HCT116 (cell line): ENCODE measurements at regions not wholly inside any gene's neighbourhood (a gene's known extent, or its start where the extent isn't known, plus 50 kb on each side); places are given as distances from the start of the nearest gene placed in this dataset.

ENCODE experiments used
- ATAC-seq: fragments of 200-7000 bp; cut with Tn5 transposase; 2 replicates; pipeline ENCODE4 v1.9.1; 2020; ENCODE audit warnings: mild to moderate bottlenecking, moderate library complexity
- BruUV-seq: library from RNA; stranded (reverse); fragments of 400-500 nt; replicated peaks from 2 replicates; lab custom pipeline; 2021; lab: Mats Ljungman, UMichigan
- CTCF ChIA-PET: fragments of 300-600 bp; sonication (Branson Sonifier 250); formaldehyde crosslinking; loops from one replicate; lab custom pipeline; 2021; ENCODE audit warnings: antibody characterized with exemption; lab: Charles Lee
- POLR2A ChIA-PET: fragments of 300-600, 350-600 bp; sonication (Branson Sonifier 250); formaldehyde crosslinking; loops from one replicate; lab custom pipeline; 2021; ENCODE audit warnings: antibody characterized with exemption; lab: Charles Lee
- RAD21 ChIA-PET, 2 experiments: fragments of 300-600 bp; sonication (Branson Sonifier 250); formaldehyde crosslinking; loops; one replicate each; lab custom pipeline; 2023; ENCODE audit warnings: low total read pairs in 2 of 2; ENCODE audit not compliant: uncharacterized antibody in 2 of 2, unreplicated experiment in 2 of 2, low non-redundant PET in 1 of 2; lab: Charles Lee
- DNase-seq: peaks from one replicate; pipeline ENCODE4 v3.0.0-alpha.2; 2010; ENCODE audit warnings: low read depth, low spot score
- H2AFZ ChIP-seq: fragments of 200-600 bp; shearing (Covaris generic), sonication (generic); 2 replicates; pipeline ENCODE4 v1.6.1; 2017; ENCODE audit warnings: low read depth, mixed run types, mixed read lengths, antibody characterized with exemption, low read length; ENCODE audit not compliant: poor library complexity, severe bottlenecking
- H3K27ac ChIP-seq: 2 replicates; pipeline ENCODE4 v1.5.1; 2012; ENCODE audit warnings: low read depth, low read length
- H3K27me3 ChIP-seq: fragments of 200-600 bp; sonication (generic); 2 replicates; pipeline ENCODE4 v1.6.1; 2016; ENCODE audit warnings: mixed run types, low read length, mixed read lengths; ENCODE audit not compliant: insufficient read depth
- H3K36me3 ChIP-seq, 2 experiments: fragments of 200-500 bp in 1 of 2; fragments of 200-600 bp in 1 of 2; sonication (Bioruptor generic) in 1 of 2; sonication (generic) in 1 of 2; 2 replicates each; pipeline versions ENCODE4 v1.5.1 to v1.6.1; 2014 to 2016; ENCODE audit warnings: low read length in 2 of 2, inconsistent platforms in 1 of 2, mixed read lengths in 1 of 2, mixed run types in 1 of 2; ENCODE audit not compliant: insufficient read depth in 2 of 2, control insufficient read depth in 1 of 2
- H3K4me1 ChIP-seq, 2 experiments: fragments of 200-600 bp in 1 of 2; sonication (generic) in 1 of 2; 2 replicates each; pipeline versions ENCODE4 v1.5.1 to v1.6.1; 2012 to 2017; ENCODE audit warnings: low read length in 2 of 2, inconsistent platforms in 1 of 2, mild to moderate bottlenecking in 1 of 2, mixed read lengths in 1 of 2, mixed run types in 1 of 2, moderate library complexity in 1 of 2; ENCODE audit not compliant: insufficient read depth in 2 of 2, control insufficient read depth in 1 of 2
- H3K4me2 ChIP-seq: fragments of 200-600 bp; sonication (generic); 2 replicates; pipeline ENCODE4 v1.6.1; 2017; ENCODE audit warnings: mixed run types, low read length, mixed read lengths
- H3K4me3 ChIP-seq, 2 experiments: fragments of 200-600 bp in 1 of 2; sonication (generic) in 1 of 2; replicated peaks in 1 of 2; 2 replicates each; pipeline ENCODE4 v1.5.1; 2011 to 2016; ENCODE audit warnings: low read length in 2 of 2, control low read depth in 1 of 2, low read depth in 1 of 2, mild to moderate bottlenecking in 1 of 2, mixed read lengths in 1 of 2, mixed run types in 1 of 2
- H3K79me2 ChIP-seq: fragments of 200-600 bp; sonication (generic); 2 replicates; pipeline ENCODE4 v1.6.1; 2017; ENCODE audit warnings: mild to moderate bottlenecking, mixed run types, low read length, moderate library complexity, mixed read lengths; ENCODE audit not compliant: insufficient read depth
- H3K9ac ChIP-seq: fragments of 200-600 bp; sonication (generic); 2 replicates; pipeline ENCODE4 v1.6.1; 2016; ENCODE audit warnings: low read length, mixed read lengths
- H3K9me2 ChIP-seq: fragments of 200-600 bp; sonication (generic), shearing (Covaris generic); 2 replicates; pipeline ENCODE4 v1.6.1; 2017; ENCODE audit warnings: mixed run types, mild to moderate bottlenecking, moderate library complexity; ENCODE audit not compliant: insufficient read depth
- H3K9me3 ChIP-seq, 2 experiments: fragments of 200-500 bp in 1 of 2; fragments of 200-600 bp in 1 of 2; sonication (Bioruptor generic) in 1 of 2; sonication (generic) in 1 of 2; 2 replicates each; pipeline ENCODE4 v1.6.1; 2014 to 2017; ENCODE audit warnings: low read length in 2 of 2, mixed read lengths in 2 of 2, inconsistent platforms in 1 of 2, low read depth in 1 of 2, mild to moderate bottlenecking in 1 of 2, mixed run types in 1 of 2, moderate library complexity in 1 of 2; ENCODE audit not compliant: control insufficient read depth in 1 of 2, insufficient read depth in 1 of 2
- H4K20me1 ChIP-seq: fragments of 200-600 bp; sonication (generic), shearing (Covaris generic); 2 replicates; pipeline ENCODE4 v1.6.1; 2017; ENCODE audit warnings: mixed run types, mild to moderate bottlenecking, moderate library complexity; ENCODE audit not compliant: insufficient read depth
- CBX3 ChIP-seq: IDR thresholded peaks from 2 replicates; pipeline ENCODE4 v1.6.1; 2012; ENCODE audit warnings: low read depth
- CEBPB ChIP-seq: IDR thresholded peaks from 2 replicates; pipeline ENCODE4 v1.6.1; 2012; ENCODE audit warnings: low read depth
- EGR1 ChIP-seq: IDR thresholded peaks from 2 replicates; pipeline ENCODE4 v1.6.1; 2012; ENCODE audit warnings: low read depth
- ELF1 ChIP-seq: IDR thresholded peaks from 2 replicates; pipeline ENCODE4 v1.6.1; 2012; ENCODE audit warnings: low read depth, borderline replicate concordance
- EZH2 ChIP-seq: fragments of 200-600 bp; sonication (generic); IDR thresholded peaks from 2 replicates; pipeline ENCODE4 v1.6.1; 2017; ENCODE audit warnings: antibody characterized with exemption, mixed run types
- EZH2phosphoT487 ChIP-seq: fragments of 200-600 bp; IDR thresholded peaks from 2 replicates; pipeline ENCODE4 v1.6.1; 2018; ENCODE audit warnings: antibody characterized with exemption, borderline replicate concordance
- POLR2A ChIP-seq: IDR thresholded peaks from 2 replicates; pipeline ENCODE4 v1.7.0; 2011; ENCODE audit warnings: borderline replicate concordance; ENCODE audit not compliant: insufficient read depth, insufficient read length; ENCODE audit errors: extremely low read depth
- SP1 ChIP-seq: IDR thresholded peaks from 2 replicates; pipeline ENCODE4 v1.6.1; 2012; ENCODE audit warnings: low read depth
- YY1 ChIP-seq: IDR thresholded peaks from 2 replicates; pipeline ENCODE4 v1.6.1; 2011; ENCODE audit warnings: low read length, low read depth, moderate library complexity, mild to moderate bottlenecking; ENCODE audit not compliant: insufficient replicate concordance; ENCODE audit errors: extremely low read depth
- intact Hi-C: fragments of 100-400 bp; cut with micrococcal nuclease; formaldehyde crosslinking; loops from 2 replicates; pipeline ENCODE4 v1.10.0; 2022
- TF ChIP-seq, protein P1 (sequence below), 3 experiments: fragments of 200-600 bp in 1 of 3; sonication (generic) in 1 of 3; IDR thresholded peaks in 2 of 3; conservative IDR thresholded peaks in 1 of 3; 2 replicates each; pipeline ENCODE4 v1.5.1; 2012 to 2017; ENCODE audit warnings: low read depth in 2 of 3, low read length in 2 of 3, antibody characterized with exemption in 1 of 3, borderline replicate concordance in 1 of 3, control low read depth in 1 of 3, mild to moderate bottlenecking in 1 of 3, mixed read lengths in 1 of 3, mixed run types in 1 of 3, moderate library complexity in 1 of 3; ENCODE audit not compliant: insufficient read depth in 1 of 3
- TF ChIP-seq, protein P2 (sequence below): IDR thresholded peaks from 2 replicates; pipeline ENCODE4 v1.6.1; 2012
- TF ChIP-seq, protein P3 (sequence below): IDR thresholded peaks from 2 replicates; pipeline ENCODE4 v1.6.1; 2012; ENCODE audit warnings: low read depth
- TF ChIP-seq, protein P4 (sequence below): IDR thresholded peaks from 2 replicates; pipeline ENCODE4 v1.6.1; 2011; ENCODE audit warnings: mild to moderate bottlenecking, low read length, moderate library complexity; ENCODE audit not compliant: insufficient replicate concordance; ENCODE audit errors: extremely low read depth

DNA sequence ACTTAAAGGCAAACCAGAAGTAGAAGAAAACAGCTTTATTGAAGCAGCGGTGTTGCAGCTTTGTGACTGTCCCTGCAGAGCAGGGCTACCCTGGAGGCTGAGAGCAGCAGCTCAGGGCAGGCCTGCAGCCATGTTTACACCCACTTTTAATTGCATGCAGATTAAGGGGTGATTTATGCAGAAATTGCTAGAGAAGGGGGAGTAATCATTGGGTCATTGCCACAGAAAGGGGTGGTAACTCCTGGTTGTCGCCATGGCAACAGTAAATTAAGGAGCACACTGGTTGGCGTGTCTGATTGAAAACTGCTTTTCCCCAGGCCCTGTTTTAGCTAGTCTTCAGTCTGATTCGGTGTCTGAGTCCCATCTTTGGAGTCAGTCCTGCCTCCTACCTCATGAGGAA lies 195.4 kb upstream of the HDAC4 start:
- no peak overlapping the region for H2AFZ ChIP-seq
- ChIA-PET RAD21 (no interaction called here), POLR2A (no interaction called here), CTCF (no interaction called here)
- H3K9ac ChIP-seq = no peak overlapping the region
- H3K4me2 ChIP-seq = no peak overlapping the region
- intact Hi-C loops = no loop called here
- H3K27me3 ChIP-seq = no peaks in the 10 kb centered on the region
- H3K9me2 ChIP-seq = no peaks in the 10 kb centered on the region
- no peak overlapping the region for H3K4me3 ChIP-seq
- no peaks in the 10 kb centered on the region for H3K36me3 ChIP-seq
- no peak overlapping the region for H3K27ac ChIP-seq
- H3K79me2 ChIP-seq = no peaks in the 10 kb centered on the region
- DNase-seq (no peak), ATAC-seq (no peak)
- H3K4me1 ChIP-seq = no peaks in the 10 kb centered on the region
- H4K20me1 ChIP-seq = no peaks in the 10 kb centered on the region
- no TSS peak for BruUV-seq
- H3K9me3 ChIP-seq = no peaks in the 10 kb centered on the region; a peak in 2 of 4 replicates
- TF ChIP-seq YY1 = no peak
- TF ChIP-seq CBX3 = no peak
- TF ChIP-seq ELF1 = no peak

DNA sequence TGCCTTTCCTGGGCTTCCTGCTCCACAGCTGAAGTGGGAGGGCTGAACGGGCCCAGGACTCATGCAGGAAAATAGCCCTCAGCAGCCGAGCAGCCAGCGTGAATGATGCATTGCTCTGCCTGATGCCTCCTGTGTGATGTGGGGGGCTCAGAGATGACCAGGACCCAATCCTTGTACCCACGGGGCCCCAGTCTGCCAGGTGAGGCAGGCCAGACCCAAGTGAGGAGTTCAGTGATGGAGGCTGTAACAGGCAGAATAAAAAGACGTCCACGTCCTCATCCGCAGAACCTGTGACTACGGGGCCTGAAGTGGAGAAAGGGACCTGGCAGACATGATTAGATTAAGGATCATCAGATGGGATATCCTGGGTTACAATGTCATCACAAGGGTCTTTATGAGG lies 194.9 kb upstream of the HDAC4 start:
- intact Hi-C loops = no loop called here
- ATAC-seq = no peak
- no peak for TF ChIP-seq EGR1
- TF ChIP-seq, protein P1, sequence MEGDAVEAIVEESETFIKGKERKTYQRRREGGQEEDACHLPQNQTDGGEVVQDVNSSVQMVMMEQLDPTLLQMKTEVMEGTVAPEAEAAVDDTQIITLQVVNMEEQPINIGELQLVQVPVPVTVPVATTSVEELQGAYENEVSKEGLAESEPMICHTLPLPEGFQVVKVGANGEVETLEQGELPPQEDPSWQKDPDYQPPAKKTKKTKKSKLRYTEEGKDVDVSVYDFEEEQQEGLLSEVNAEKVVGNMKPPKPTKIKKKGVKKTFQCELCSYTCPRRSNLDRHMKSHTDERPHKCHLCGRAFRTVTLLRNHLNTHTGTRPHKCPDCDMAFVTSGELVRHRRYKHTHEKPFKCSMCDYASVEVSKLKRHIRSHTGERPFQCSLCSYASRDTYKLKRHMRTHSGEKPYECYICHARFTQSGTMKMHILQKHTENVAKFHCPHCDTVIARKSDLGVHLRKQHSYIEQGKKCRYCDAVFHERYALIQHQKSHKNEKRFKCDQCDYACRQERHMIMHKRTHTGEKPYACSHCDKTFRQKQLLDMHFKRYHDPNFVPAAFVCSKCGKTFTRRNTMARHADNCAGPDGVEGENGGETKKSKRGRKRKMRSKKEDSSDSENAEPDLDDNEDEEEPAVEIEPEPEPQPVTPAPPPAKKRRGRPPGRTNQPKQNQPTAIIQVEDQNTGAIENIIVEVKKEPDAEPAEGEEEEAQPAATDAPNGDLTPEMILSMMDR (IDR thresholded peaks at IDR 0.05 in 2 of 3, conservative IDR thresholded peaks at IDR 0.05 in 1 of 3; ENCODE audit: borderline replicate concordance in 1 of 3, insufficient read depth in 1 of 3, low read depth in 2 of 3, low read length in 2 of 3) = no peak
- TF ChIP-seq CEBPB = no peak
- TF ChIP-seq, protein P2, sequence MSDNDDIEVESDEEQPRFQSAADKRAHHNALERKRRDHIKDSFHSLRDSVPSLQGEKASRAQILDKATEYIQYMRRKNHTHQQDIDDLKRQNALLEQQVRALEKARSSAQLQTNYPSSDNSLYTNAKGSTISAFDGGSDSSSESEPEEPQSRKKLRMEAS = no peak
- TF ChIP-seq YY1 = no peak
- TF ChIP-seq EZH2 = no peak
- TF ChIP-seq, protein P3, sequence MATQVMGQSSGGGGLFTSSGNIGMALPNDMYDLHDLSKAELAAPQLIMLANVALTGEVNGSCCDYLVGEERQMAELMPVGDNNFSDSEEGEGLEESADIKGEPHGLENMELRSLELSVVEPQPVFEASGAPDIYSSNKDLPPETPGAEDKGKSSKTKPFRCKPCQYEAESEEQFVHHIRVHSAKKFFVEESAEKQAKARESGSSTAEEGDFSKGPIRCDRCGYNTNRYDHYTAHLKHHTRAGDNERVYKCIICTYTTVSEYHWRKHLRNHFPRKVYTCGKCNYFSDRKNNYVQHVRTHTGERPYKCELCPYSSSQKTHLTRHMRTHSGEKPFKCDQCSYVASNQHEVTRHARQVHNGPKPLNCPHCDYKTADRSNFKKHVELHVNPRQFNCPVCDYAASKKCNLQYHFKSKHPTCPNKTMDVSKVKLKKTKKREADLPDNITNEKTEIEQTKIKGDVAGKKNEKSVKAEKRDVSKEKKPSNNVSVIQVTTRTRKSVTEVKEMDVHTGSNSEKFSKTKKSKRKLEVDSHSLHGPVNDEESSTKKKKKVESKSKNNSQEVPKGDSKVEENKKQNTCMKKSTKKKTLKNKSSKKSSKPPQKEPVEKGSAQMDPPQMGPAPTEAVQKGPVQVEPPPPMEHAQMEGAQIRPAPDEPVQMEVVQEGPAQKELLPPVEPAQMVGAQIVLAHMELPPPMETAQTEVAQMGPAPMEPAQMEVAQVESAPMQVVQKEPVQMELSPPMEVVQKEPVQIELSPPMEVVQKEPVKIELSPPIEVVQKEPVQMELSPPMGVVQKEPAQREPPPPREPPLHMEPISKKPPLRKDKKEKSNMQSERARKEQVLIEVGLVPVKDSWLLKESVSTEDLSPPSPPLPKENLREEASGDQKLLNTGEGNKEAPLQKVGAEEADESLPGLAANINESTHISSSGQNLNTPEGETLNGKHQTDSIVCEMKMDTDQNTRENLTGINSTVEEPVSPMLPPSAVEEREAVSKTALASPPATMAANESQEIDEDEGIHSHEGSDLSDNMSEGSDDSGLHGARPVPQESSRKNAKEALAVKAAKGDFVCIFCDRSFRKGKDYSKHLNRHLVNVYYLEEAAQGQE = no peak
- TF ChIP-seq POLR2A = no peak
- no peak for TF ChIP-seq SP1
- TF ChIP-seq EZH2phosphoT487 = no peak
- TF ChIP-seq CBX3 = no peak
- TF ChIP-seq, protein P4, sequence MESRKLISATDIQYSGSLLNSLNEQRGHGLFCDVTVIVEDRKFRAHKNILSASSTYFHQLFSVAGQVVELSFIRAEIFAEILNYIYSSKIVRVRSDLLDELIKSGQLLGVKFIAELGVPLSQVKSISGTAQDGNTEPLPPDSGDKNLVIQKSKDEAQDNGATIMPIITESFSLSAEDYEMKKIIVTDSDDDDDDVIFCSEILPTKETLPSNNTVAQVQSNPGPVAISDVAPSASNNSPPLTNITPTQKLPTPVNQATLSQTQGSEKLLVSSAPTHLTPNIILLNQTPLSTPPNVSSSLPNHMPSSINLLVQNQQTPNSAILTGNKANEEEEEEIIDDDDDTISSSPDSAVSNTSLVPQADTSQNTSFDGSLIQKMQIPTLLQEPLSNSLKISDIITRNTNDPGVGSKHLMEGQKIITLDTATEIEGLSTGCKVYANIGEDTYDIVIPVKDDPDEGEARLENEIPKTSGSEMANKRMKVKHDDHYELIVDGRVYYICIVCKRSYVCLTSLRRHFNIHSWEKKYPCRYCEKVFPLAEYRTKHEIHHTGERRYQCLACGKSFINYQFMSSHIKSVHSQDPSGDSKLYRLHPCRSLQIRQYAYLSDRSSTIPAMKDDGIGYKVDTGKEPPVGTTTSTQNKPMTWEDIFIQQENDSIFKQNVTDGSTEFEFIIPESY = no peak

More for the DNA sequence above, 194.9 kb upstream of the HDAC4 start:
- DNase-seq = no peak
- no peak overlapping the region for H3K4me2 ChIP-seq
- CTCF ChIA-PET = no interaction called here
- H3K27ac ChIP-seq = no peak overlapping the region
- POLR2A ChIA-PET = no interaction called here
- H3K4me3 ChIP-seq = no peak overlapping the region
- BruUV-seq = no TSS peak
- no peak overlapping the region for H3K9ac ChIP-seq
- H3K27me3 ChIP-seq = no peaks in the 10 kb centered on the region
- no peak overlapping the region for H2AFZ ChIP-seq
- H3K79me2 ChIP-seq = no peaks in the 10 kb centered on the region
- RAD21 ChIA-PET = no interaction called here
- H3K9me2 ChIP-seq = no peaks in the 10 kb centered on the region
- no peaks in the 10 kb centered on the region for H3K36me3 ChIP-seq
- H4K20me1 ChIP-seq = no peaks in the 10 kb centered on the region
- H3K9me3 ChIP-seq = no peaks in the 10 kb centered on the region; a peak in 2 of 4 replicates
- no peaks in the 10 kb centered on the region for H3K4me1 ChIP-seq
